ENCODE measurements at regions not wholly inside any gene's neighbourhood (a gene's known extent, or its start where the extent isn't known, plus 50 kb on each side); places are given as distances from the start of the nearest gene placed in this dataset.

DNA sequence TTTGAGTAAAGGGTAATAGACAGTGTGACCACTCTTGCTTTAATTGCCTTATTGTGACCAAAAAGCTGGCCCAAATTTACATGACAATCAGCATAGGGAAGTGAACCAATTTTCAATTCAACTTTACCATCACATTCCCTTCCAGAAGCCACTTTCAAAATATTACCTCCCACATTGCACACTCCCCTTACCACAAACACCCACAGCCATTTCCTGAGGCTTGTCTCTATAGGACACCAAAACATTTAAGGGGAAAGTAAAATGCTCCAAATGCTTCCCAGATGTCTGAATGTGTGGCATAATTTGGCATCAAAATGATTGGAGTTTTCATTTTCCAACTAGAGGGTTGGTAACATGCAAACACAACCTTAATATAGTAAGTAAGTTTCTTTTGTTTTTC, 616.1 kb downstream of the SLC4A3 start:
- TF ChIP-seq POLR2AphosphoS5 (IDR thresholded peaks at IDR 0.05) (no peak), POLR2A (IDR thresholded peaks at IDR 0.05) (no peak)
